Neural cell (in vitro differentiated cells): ENCODE measurements at regions not wholly inside any gene's neighbourhood (a gene's known extent, or its start where the extent isn't known, plus 50 kb on each side); places are given as distances from the start of the nearest gene placed in this dataset.

Source experiments
- CTCF ChIP-seq: fragments of 450-650 bp; IDR thresholded peaks from 2 replicates; pipeline ENCODE4 v1.5.1; 2014; ENCODE audit warnings: antibody characterized with exemption, mild to moderate bottlenecking, moderate library complexity; ENCODE audit not compliant: poor library complexity, severe bottlenecking
- EP300 ChIP-seq: fragments of 450-650 bp; conservative IDR thresholded peaks from 2 replicates; pipeline ENCODE4 v1.6.1; 2014; ENCODE audit warnings: antibody characterized with exemption, mild to moderate bottlenecking, moderate library complexity; ENCODE audit not compliant: poor library complexity, severe bottlenecking
- EZH2 ChIP-seq: fragments of 200-600, 300-800 bp; shearing (Covaris generic), sonication (generic); IDR thresholded peaks from 2 replicates; pipeline ENCODE4 v1.6.1; 2014; ENCODE audit warnings: antibody characterized with exemption, low read length, borderline replicate concordance, mild to moderate bottlenecking; ENCODE audit not compliant: insufficient read depth, poor library complexity, severe bottlenecking
- MXI1 ChIP-seq: fragments of 450-650 bp; conservative IDR thresholded peaks from 2 replicates; pipeline ENCODE4 v1.6.1; 2014; ENCODE audit warnings: antibody characterized with exemption, mild to moderate bottlenecking; ENCODE audit not compliant: poor library complexity, severe bottlenecking
- POLR2AphosphoS5 ChIP-seq: IDR thresholded peaks from 2 replicates; pipeline ENCODE4 v1.6.1; 2012
- REST ChIP-seq: IDR thresholded peaks from 2 replicates; pipeline ENCODE4 v1.6.1; 2012; ENCODE audit warnings: borderline replicate concordance
- TAF1 ChIP-seq: IDR thresholded peaks from 2 replicates; pipeline ENCODE4 v1.6.1; 2012; ENCODE audit warnings: low read depth

GRCh38 chr10:62934258-62934657, 118.1 kb upstream of the EGR2 start:
- no peak for TF ChIP-seq CTCF
- TF ChIP-seq POLR2AphosphoS5 = no peak
- TF ChIP-seq EZH2 = no peak
- TF ChIP-seq EP300 = no peak
- TF ChIP-seq MXI1 = no peak
- TF ChIP-seq TAF1 = no peak
- TF ChIP-seq REST = no peak
